ENCODE measurements at regions not wholly inside any gene's neighbourhood (a gene's known extent, or its start where the extent isn't known, plus 50 kb on each side); places are given as distances from the start of the nearest gene placed in this dataset.

DNA sequence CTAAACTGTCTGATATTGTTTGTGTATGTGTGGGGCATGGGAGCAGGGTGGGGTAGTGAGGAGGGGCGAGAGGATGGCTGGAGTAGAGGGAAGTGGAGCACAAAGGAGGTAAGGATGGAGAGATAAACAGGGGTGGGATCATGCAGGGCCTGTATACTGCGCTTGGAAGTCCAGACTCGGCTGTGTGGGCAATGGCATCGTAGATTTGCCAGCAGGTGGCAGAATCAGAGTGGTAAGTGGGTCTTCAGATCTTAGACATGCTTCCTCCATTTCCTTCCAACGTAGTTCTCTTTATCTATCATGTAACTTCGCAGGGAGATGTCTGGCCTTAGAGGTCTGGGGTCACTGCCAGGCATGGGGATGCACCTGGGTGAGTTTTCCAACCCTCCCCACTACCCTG lies 155.5 kb downstream of the PDGFRA start:
- H3K4me2 ChIP-seq (replicated peaks; ENCODE audit: low read depth, low read length, poor library complexity, severe bottlenecking): no peak overlapping the region
- no peak overlapping the region for H3K4me3 Mint-ChIP-seq
- ATAC-seq (ENCODE audit: low read depth) (no peak), DNase-seq (peak; percentile 6)
- no peaks in the 10 kb centered on the region for H3K9me3 ChIP-seq (ENCODE audit: control extremely low read depth in 1 of 3, control insufficient read depth in 2 of 3, insufficient read depth in 1 of 3, low read length in 2 of 3)
- TF ChIP-seq EZH2 (IDR thresholded peaks at IDR 0.05; ENCODE audit: borderline replicate concordance, insufficient read depth, low read depth, low read length, poor library complexity, severe bottlenecking): no peak
- TF ChIP-seq, protein P1, sequence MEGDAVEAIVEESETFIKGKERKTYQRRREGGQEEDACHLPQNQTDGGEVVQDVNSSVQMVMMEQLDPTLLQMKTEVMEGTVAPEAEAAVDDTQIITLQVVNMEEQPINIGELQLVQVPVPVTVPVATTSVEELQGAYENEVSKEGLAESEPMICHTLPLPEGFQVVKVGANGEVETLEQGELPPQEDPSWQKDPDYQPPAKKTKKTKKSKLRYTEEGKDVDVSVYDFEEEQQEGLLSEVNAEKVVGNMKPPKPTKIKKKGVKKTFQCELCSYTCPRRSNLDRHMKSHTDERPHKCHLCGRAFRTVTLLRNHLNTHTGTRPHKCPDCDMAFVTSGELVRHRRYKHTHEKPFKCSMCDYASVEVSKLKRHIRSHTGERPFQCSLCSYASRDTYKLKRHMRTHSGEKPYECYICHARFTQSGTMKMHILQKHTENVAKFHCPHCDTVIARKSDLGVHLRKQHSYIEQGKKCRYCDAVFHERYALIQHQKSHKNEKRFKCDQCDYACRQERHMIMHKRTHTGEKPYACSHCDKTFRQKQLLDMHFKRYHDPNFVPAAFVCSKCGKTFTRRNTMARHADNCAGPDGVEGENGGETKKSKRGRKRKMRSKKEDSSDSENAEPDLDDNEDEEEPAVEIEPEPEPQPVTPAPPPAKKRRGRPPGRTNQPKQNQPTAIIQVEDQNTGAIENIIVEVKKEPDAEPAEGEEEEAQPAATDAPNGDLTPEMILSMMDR (IDR thresholded peaks at IDR 0.05): no peak
- WGBS (ENCODE audit: insufficient coverage): 21% methylated on average over 4 of the region's 6 CpGs
- no peaks in the 10 kb centered on the region for H3K4me1 Mint-ChIP-seq
- H3K36me3 ChIP-seq (replicated peaks in 1 of 2; ENCODE audit: control extremely low read depth in 1 of 2, control insufficient read depth in 1 of 2, extremely low read depth in 1 of 2, insufficient read depth in 2 of 2, low read length in 1 of 2): no peaks in the 10 kb centered on the region
- intact Hi-C loops (cut with micrococcal nuclease): no loop called here
- H4K20me1 ChIP-seq (ENCODE audit: control insufficient read depth, insufficient read depth, low read length, poor library complexity, severe bottlenecking): no peaks in the 10 kb centered on the region
- H2AFZ ChIP-seq (ENCODE audit: insufficient read depth, low read depth, low read length, poor library complexity, severe bottlenecking): no peak overlapping the region
- H3K4me1 ChIP-seq (ENCODE audit: control insufficient read depth in 2 of 2, insufficient read depth in 2 of 2, low read length in 2 of 2): no peaks in the 10 kb centered on the region
- no peaks in the 10 kb centered on the region for H3K27me3 ChIP-seq (replicated peaks in 1 of 4; ENCODE audit: control extremely low read depth in 1 of 4, control insufficient read depth in 3 of 4, insufficient read depth in 4 of 4, low read length in 3 of 4)
- ChIA-PET CTCF (interaction anchor here (0.9 kb wide), 1 partner anchor 577 kb away, joined by 3 read pairs; no protein-coding TSS in a partner anchor), POLR2A (no interaction called here)
- no peak overlapping the region for H3K27ac Mint-ChIP-seq
- H3K9me3 Mint-ChIP-seq (ENCODE audit: insufficient read depth): peaks cover 4% of the 10 kb centered on the region
- H3K79me2 ChIP-seq (ENCODE audit: control insufficient read depth, insufficient read depth, low read length): no peaks in the 10 kb centered on the region
- H3K27me3 Mint-ChIP-seq: peaks cover 10% of the 10 kb centered on the region
- no peak overlapping the region for H3K9ac ChIP-seq (ENCODE audit: low read length)
- H3K27ac ChIP-seq (ENCODE audit: low read length in 2 of 2): no peak overlapping the region
- H3K4me3 ChIP-seq (ENCODE audit: control extremely low read depth in 1 of 5, extremely low read depth in 1 of 5, insufficient read depth in 1 of 5, low read depth in 2 of 5, low read length in 4 of 5): no peak overlapping the region

DNA sequence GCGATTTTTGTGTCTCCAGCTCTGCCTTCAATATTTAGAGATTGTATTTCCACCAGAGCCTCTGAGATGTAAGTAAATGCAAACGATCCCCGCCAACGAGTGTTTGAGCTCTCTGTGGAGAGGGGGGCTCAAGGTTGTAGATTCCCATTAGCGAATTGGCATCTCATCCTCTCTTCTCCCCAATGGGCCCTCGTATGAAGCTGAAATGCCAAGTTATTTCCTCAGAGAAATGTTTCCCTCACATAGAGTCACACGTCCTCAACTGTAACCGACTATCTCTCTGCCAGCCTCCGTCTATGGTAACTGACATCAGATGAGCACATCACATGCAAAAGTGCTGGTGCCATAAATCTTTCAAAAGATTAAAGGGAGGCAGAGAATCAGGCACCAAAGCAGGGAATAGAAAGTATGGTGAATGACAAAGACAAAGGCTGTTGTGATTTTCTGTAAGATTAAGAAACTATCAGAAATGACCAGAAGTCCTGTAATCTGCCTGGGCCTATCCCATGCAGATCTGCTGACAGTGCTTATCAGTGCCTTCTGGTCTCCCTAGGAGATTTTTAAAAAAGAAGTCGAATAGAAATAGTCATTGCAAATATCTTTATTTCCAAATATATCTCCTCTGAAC lies 157.1 kb downstream of the PDGFRA start:
- no peak for TF ChIP-seq EZH2 (IDR thresholded peaks at IDR 0.05; ENCODE audit: borderline replicate concordance, insufficient read depth, low read depth, low read length, poor library complexity, severe bottlenecking)
- TF ChIP-seq, protein P1 (IDR thresholded peaks at IDR 0.05): no peak
- H3K4me3 ChIP-seq (ENCODE audit: control extremely low read depth in 1 of 5, extremely low read depth in 1 of 5, insufficient read depth in 1 of 5, low read depth in 2 of 5, low read length in 4 of 5): no peak overlapping the region
- Mint-ChIP-seq H3K27ac (no peak overlapping the region), H3K4me1 (no peaks in the 10 kb centered on the region), H3K27me3 (peaks cover 7% of the 10 kb centered on the region), H3K4me3 (no peak overlapping the region), H3K9me3 (ENCODE audit: insufficient read depth) (peaks cover 4% of the 10 kb centered on the region)
- WGBS (ENCODE audit: insufficient coverage): 93% methylated on average over 3 of the region's 10 CpGs
- H4K20me1 ChIP-seq (ENCODE audit: control insufficient read depth, insufficient read depth, low read length, poor library complexity, severe bottlenecking): no peaks in the 10 kb centered on the region
- intact Hi-C loops (cut with micrococcal nuclease): no loop called here
- DNase-seq: no peak
- no peaks in the 10 kb centered on the region for H3K9me3 ChIP-seq (ENCODE audit: control extremely low read depth in 1 of 3, control insufficient read depth in 2 of 3, insufficient read depth in 1 of 3, low read length in 2 of 3)
- no peak overlapping the region for H3K9ac ChIP-seq (ENCODE audit: low read length)
- ChIA-PET CTCF (no interaction called here), POLR2A (no interaction called here)
- H3K79me2 ChIP-seq (ENCODE audit: control insufficient read depth, insufficient read depth, low read length): no peaks in the 10 kb centered on the region
- no peak for ATAC-seq (ENCODE audit: low read depth)
- no peaks in the 10 kb centered on the region for H3K36me3 ChIP-seq (replicated peaks in 1 of 2; ENCODE audit: control extremely low read depth in 1 of 2, control insufficient read depth in 1 of 2, extremely low read depth in 1 of 2, insufficient read depth in 2 of 2, low read length in 1 of 2)
- H2AFZ ChIP-seq (ENCODE audit: insufficient read depth, low read depth, low read length, poor library complexity, severe bottlenecking): no peak overlapping the region
- no peak overlapping the region for H3K4me2 ChIP-seq (replicated peaks; ENCODE audit: low read depth, low read length, poor library complexity, severe bottlenecking)
- no peaks in the 10 kb centered on the region for H3K4me1 ChIP-seq (ENCODE audit: control insufficient read depth in 2 of 2, insufficient read depth in 2 of 2, low read length in 2 of 2)
- no peaks in the 10 kb centered on the region for H3K27me3 ChIP-seq (replicated peaks in 1 of 4; ENCODE audit: control extremely low read depth in 1 of 4, control insufficient read depth in 3 of 4, insufficient read depth in 4 of 4, low read length in 3 of 4)
- no peak overlapping the region for H3K27ac ChIP-seq (ENCODE audit: low read length in 2 of 2)

Data from B cell (primary cell).